ENCODE measurements at regions not wholly inside any gene's neighbourhood (a gene's known extent, or its start where the extent isn't known, plus 50 kb on each side); places are given as distances from the start of the nearest gene placed in this dataset.

GRCh38 chr13:31485183-31485582, 254.1 kb upstream of the RXFP2 start:
- H3K4me3 ChIP-seq (ENCODE audit: low read depth, low read length): no peak overlapping the region
- TF ChIP-seq CTCF (IDR thresholded peaks at IDR 0.05; ENCODE audit: low read depth, low read length): no peak

GRCh38 chr13:31485651-31486051, 253.7 kb upstream of the RXFP2 start:
- TF ChIP-seq CTCF (IDR thresholded peaks at IDR 0.05; ENCODE audit: low read depth, low read length): no peak
- H3K4me3 ChIP-seq (ENCODE audit: low read depth, low read length): no peak overlapping the region

GRCh38 chr13:31495336-31495735, 244.0 kb upstream of the RXFP2 start:
- TF ChIP-seq CTCF (IDR thresholded peaks at IDR 0.05; ENCODE audit: low read depth, low read length): no peak

GRCh38 chr13:31499274-31499673, 240.1 kb upstream of the RXFP2 start:
- no peak overlapping the region for H3K4me3 ChIP-seq (ENCODE audit: low read depth, low read length)
- TF ChIP-seq CTCF (IDR thresholded peaks at IDR 0.05; ENCODE audit: low read depth, low read length): no peak

More at GRCh38 chr13:31495336-31495735, 244.0 kb upstream of the RXFP2 start:
- no peak overlapping the region for H3K4me3 ChIP-seq (ENCODE audit: low read depth, low read length)

- H3K4me3 ChIP-seq (ENCODE audit: low read depth, low read length): no peak overlapping the region
- no peak for TF ChIP-seq CTCF (IDR thresholded peaks at IDR 0.05; ENCODE audit: low read depth, low read length)
Measured at GRCh38 chr13:31503626-31504025, 235.7 kb upstream of the RXFP2 start.

GRCh38 chr13:31504918-31505317, 234.4 kb upstream of the RXFP2 start:
- no peak overlapping the region for H3K4me3 ChIP-seq (ENCODE audit: low read depth, low read length)

GRCh38 chr13:31512331-31512730, 227.0 kb upstream of the RXFP2 start:
- no peak overlapping the region for H3K4me3 ChIP-seq (ENCODE audit: low read depth, low read length)
- TF ChIP-seq CTCF (IDR thresholded peaks at IDR 0.05; ENCODE audit: low read depth, low read length): no peak

More at GRCh38 chr13:31504918-31505317, 234.4 kb upstream of the RXFP2 start:
- no peak for TF ChIP-seq CTCF (IDR thresholded peaks at IDR 0.05; ENCODE audit: low read depth, low read length)
